GM19372 (cell line): ENCODE measurements at regions not wholly inside any gene's neighbourhood (a gene's known extent, or its start where the extent isn't known, plus 50 kb on each side); places are given as distances from the start of the nearest gene placed in this dataset.
A peak's percentile ranks its signal among the peaks of the same experiment; 100 is the strongest.

Experiments
- ATAC-seq: cut with Tn5 transposase; IDR thresholded peaks from one replicate; pipeline ENCODE4 v1.9.1; 2021; ENCODE audit warnings: mild to moderate bottlenecking, low read depth, moderate library complexity; ENCODE audit not compliant: unreplicated experiment

- no peak for ATAC-seq
Measured at GRCh38 chr21:35940074-35940927, 120.0 kb downstream of the SETD4 start.

- ATAC-seq: no peak
Measured at GRCh38 chr21:35938446-35938845, 121.9 kb downstream of the SETD4 start.

GRCh38 chr21:35933466-35933865 lies 126.9 kb downstream of the SETD4 start:
- ATAC-seq: no peak

GRCh38 chr21:35932232-35932911 lies 128.0 kb downstream of the SETD4 start:
- peak; percentile 97 for ATAC-seq

GRCh38 chr21:35929901-35930300 lies 130.4 kb downstream of the SETD4 start:
- no peak for ATAC-seq

GRCh38 chr21:35927262-35927661 lies 133.1 kb downstream of the SETD4 start:
- no peak for ATAC-seq

GRCh38 chr21:35926003-35926740 lies 134.2 kb downstream of the SETD4 start:
- no peak for ATAC-seq

- no peak for ATAC-seq
Measured at GRCh38 chr21:35925497-35925896, 134.8 kb downstream of the SETD4 start.

- no peak for ATAC-seq
Measured at GRCh38 chr21:35924714-35925301, 135.5 kb downstream of the SETD4 start.

- ATAC-seq: no peak
Measured at GRCh38 chr21:35923971-35924370, 136.4 kb downstream of the SETD4 start.

GRCh38 chr21:35922618-35923017 lies 137.7 kb downstream of the SETD4 start:
- ATAC-seq: no peak

GRCh38 chr21:35921471-35921870 lies 138.9 kb downstream of the SETD4 start:
- no peak for ATAC-seq

- ATAC-seq: no peak
Measured at GRCh38 chr21:35920436-35920835, 139.9 kb downstream of the SETD4 start.

GRCh38 chr21:35915030-35915429 lies 145.3 kb downstream of the SETD4 start:
- ATAC-seq: no peak

GRCh38 chr21:35911412-35912191 lies 148.7 kb downstream of the SETD4 start:
- ATAC-seq: no peak

- no peak for ATAC-seq
Measured at GRCh38 chr21:35909456-35910223, 150.7 kb downstream of the SETD4 start.

- no peak for ATAC-seq
Measured at GRCh38 chr21:35908311-35909078, 151.8 kb downstream of the SETD4 start.

GRCh38 chr21:35906586-35906985 lies 153.7 kb downstream of the SETD4 start:
- no peak for ATAC-seq

GRCh38 chr21:35905963-35906345 lies 154.4 kb downstream of the SETD4 start:
- no peak for ATAC-seq
